Peyer's patch (tissue), 4 donors: ENCODE measurements at regions not wholly inside any gene's neighbourhood (a gene's known extent, or its start where the extent isn't known, plus 50 kb on each side); places are given as distances from the start of the nearest gene placed in this dataset.
"Not testable (repeated sequence)": the region's sequence is repeated elsewhere in the genome, so short reads cannot be mapped to it uniquely, and the experiment has no call there.

Experiments used
- DNase-seq, 3 donors: peaks; one replicate each; pipeline ENCODE4 v3.0.0-alpha.2; 2017 to 2019
- H3K27ac ChIP-seq, 4 donors: fragments of 200-600 bp; sonication (generic); one replicate each; pipeline ENCODE4 v1.5.1; 2016 to 2019
- H3K27me3 ChIP-seq, 2 donors: fragments of 200-600 bp; sonication (generic); one replicate each; pipeline ENCODE4 v1.5.1; 2019
- H3K36me3 ChIP-seq, 3 donors: fragments of 200-600 bp; sonication (generic); one replicate each; pipeline ENCODE4 v1.5.1; 2016 to 2019
- H3K4me1 ChIP-seq, 4 donors: fragments of 200-600 bp; sonication (generic); one replicate each; pipeline ENCODE4 v1.5.1; 2016 to 2019
- H3K4me3 ChIP-seq, 4 donors: fragments of 200-600 bp; sonication (generic); 1 replicate in 3 of 4; 2 replicates in 1 of 4; pipeline ENCODE4 v1.5.1; 2016 to 2019; ENCODE audit warnings: mild to moderate bottlenecking in 1 of 4
- H3K9me3 ChIP-seq, 4 donors: fragments of 200-600 bp; sonication (generic); one replicate each; pipeline ENCODE4 v1.5.1; 2016 to 2019; ENCODE audit warnings: mild to moderate bottlenecking in 1 of 4
- POLR2A ChIP-seq, 2 donors: fragments of 450-650 bp; IDR thresholded peaks; one replicate each; pipeline ENCODE4 v1.5.1; 2017; ENCODE audit warnings: antibody characterized with exemption in 2 of 2, mild to moderate bottlenecking in 2 of 2, moderate library complexity in 2 of 2
- TF ChIP-seq, protein P1 (sequence below), 6 experiments: fragments of 450-650 bp in 4 of 6; fragments of 200-600 bp in 2 of 6; sonication (generic) in 1 of 6; IDR thresholded peaks; one replicate each; pipeline ENCODE4 v1.5.1; 2017 to 2019; ENCODE audit warnings: antibody characterized with exemption in 6 of 6, mild to moderate bottlenecking in 3 of 6, moderate library complexity in 1 of 6

DNA sequence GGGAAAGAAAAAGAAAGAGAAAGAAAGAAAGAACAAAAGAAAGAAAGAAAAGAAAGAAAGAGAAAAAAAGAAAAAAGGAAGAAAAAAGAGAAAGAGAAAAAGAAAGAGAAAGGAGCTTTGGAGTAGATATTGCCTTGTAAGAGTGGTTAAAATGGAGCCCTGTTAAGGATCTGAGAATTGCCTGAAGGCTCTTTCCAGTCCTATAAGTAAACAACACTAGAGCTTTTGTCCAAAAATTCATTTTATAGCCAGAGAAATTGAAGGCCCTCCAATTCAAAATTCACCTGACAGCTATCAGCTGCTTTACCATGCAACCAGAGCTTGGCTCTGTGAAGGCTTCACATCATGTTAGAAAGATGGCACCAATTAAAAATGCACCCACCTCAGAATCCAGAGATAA lies 102.1 kb upstream of the FRMD4B start:
- H3K9me3 ChIP-seq, result no peaks in the 10 kb centered on the region
- TF ChIP-seq, protein P1, sequence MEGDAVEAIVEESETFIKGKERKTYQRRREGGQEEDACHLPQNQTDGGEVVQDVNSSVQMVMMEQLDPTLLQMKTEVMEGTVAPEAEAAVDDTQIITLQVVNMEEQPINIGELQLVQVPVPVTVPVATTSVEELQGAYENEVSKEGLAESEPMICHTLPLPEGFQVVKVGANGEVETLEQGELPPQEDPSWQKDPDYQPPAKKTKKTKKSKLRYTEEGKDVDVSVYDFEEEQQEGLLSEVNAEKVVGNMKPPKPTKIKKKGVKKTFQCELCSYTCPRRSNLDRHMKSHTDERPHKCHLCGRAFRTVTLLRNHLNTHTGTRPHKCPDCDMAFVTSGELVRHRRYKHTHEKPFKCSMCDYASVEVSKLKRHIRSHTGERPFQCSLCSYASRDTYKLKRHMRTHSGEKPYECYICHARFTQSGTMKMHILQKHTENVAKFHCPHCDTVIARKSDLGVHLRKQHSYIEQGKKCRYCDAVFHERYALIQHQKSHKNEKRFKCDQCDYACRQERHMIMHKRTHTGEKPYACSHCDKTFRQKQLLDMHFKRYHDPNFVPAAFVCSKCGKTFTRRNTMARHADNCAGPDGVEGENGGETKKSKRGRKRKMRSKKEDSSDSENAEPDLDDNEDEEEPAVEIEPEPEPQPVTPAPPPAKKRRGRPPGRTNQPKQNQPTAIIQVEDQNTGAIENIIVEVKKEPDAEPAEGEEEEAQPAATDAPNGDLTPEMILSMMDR (IDR thresholded peaks at IDR 0.05), result no peak
- TF ChIP-seq POLR2A (IDR thresholded peaks at IDR 0.05), result no peak
- no peaks in the 10 kb centered on the region for H3K36me3 ChIP-seq
- no peaks in the 10 kb centered on the region for H3K27me3 ChIP-seq
- no peak overlapping the region for H3K4me3 ChIP-seq
- no peak overlapping the region for H3K27ac ChIP-seq
- DNase-seq, result no peak
- H3K4me1 ChIP-seq, result no peaks in the 10 kb centered on the region

DNA sequence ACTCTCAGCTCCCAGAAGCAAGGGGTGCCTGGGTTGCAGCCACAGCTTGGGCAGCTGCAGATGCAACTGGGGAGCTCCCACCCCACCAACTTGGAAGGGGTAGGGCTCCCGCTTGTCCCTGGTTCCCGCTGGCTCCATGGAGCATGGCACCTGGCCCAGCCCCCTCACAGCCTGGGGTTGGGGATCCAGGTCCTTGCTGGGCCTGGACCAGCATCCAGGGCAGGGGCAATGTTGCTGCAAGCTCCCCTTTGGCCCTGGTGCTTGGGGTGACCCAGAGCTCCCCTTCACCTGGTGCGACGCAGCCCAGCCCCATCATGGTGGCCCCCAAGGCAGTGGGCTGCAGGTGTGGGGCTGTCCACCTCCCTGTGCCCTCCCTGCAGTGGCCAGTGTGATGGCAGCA lies 99.6 kb upstream of the FRMD4B start:
- Histone ChIP-seq H3K9me3 (no peaks in the 10 kb centered on the region), H3K36me3 (no peaks in the 10 kb centered on the region), H3K27me3 (no peaks in the 10 kb centered on the region), H3K4me1 (no peaks in the 10 kb centered on the region), H3K27ac (no peak overlapping the region), H3K4me3 (no peak overlapping the region)
- DNase-seq, result no peak
- TF ChIP-seq POLR2A (IDR thresholded peaks at IDR 0.05), result no peak
- TF ChIP-seq, protein P1 (IDR thresholded peaks at IDR 0.05), result no peak

DNA sequence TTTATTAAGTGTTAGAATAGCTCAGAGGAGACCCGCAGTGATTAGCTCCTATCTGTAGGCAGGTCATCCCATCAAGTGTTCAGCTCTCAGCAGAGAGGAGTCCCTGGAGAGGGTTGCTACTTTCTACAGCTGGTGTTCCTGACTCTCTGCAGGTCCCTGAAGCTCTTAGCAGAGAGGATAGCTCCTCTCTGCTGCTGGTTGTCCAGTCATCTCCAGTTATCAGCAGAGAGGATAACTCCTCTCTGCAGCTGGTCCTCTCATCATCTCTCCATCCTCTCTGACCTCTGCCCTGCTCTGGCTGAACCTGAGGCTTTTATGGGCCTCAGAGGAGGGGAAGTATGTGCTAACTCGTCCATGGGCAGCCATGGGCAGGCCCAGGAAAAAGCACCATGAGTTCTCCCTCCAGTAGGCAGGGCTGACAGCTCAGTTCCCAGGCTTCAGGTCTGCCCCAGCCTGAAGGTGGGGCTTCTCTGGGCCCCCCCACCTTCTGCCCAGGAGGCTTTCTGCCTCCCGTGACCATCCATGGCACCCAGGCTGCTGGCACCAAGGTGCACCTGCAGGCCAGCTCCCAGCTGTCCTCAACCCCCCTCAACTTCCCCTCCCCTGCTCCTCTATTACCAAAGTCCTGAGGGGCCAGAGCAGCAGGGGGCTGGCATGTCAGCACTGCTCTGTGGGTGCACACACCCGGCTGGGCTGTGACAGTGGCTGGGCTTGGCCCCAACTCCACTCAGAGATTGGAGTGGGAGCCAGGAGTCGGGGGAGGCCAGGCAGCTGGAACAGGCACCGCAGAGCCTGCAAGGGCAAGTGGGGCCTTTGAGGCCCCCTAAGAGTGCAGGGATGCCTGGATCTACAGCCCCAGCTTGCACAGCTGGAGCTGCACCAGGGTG lies 98.9 kb upstream of the FRMD4B start:
- H3K4me1 ChIP-seq, result no peaks in the 10 kb centered on the region
- no peaks in the 10 kb centered on the region for H3K9me3 ChIP-seq
- H3K27ac ChIP-seq, result no peak overlapping the region
- TF ChIP-seq, protein P1 (IDR thresholded peaks at IDR 0.05), result no peak
- no peak for TF ChIP-seq POLR2A (IDR thresholded peaks at IDR 0.05)
- no peaks in the 10 kb centered on the region for H3K36me3 ChIP-seq
- no peaks in the 10 kb centered on the region for H3K27me3 ChIP-seq
- DNase-seq, result no peak
- no peak overlapping the region for H3K4me3 ChIP-seq

DNA sequence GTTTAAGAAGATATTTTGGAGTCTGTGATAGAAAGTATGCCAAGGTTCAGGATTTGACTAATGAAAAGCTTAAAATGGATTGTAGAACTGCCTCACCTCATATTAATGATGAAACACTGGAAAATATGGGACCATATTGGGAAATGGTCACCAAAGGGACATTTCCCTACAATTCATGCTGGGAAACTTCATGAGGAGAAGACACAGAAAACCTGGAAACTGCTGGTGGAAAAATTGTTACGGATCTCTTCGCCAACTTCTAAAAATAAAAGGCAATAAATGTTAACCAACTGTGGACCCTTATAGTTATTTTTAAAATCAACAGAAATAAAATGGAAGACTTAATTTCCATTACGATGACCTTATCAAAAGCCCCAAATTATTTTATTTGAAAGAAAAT lies 97.6 kb upstream of the FRMD4B start:
- TF ChIP-seq, protein P1 (IDR thresholded peaks at IDR 0.05), result no peak
- no peak for TF ChIP-seq POLR2A (IDR thresholded peaks at IDR 0.05)
- Histone ChIP-seq H3K36me3 (no peaks in the 10 kb centered on the region), H3K27ac (no peak overlapping the region), H3K4me1 (no peaks in the 10 kb centered on the region), H3K4me3 (no peak overlapping the region), H3K27me3 (no peaks in the 10 kb centered on the region), H3K9me3 (no peaks in the 10 kb centered on the region)
- no peak for DNase-seq

- not testable (repeated sequence) for H3K4me1 ChIP-seq, H3K9me3 ChIP-seq, DNase-seq, H3K4me3 ChIP-seq, H3K36me3 ChIP-seq, H3K27me3 ChIP-seq, H3K27ac ChIP-seq
Observed at GRCh38 chr3:69480986-69481385, 95.1 kb upstream of the FRMD4B start.

DNA sequence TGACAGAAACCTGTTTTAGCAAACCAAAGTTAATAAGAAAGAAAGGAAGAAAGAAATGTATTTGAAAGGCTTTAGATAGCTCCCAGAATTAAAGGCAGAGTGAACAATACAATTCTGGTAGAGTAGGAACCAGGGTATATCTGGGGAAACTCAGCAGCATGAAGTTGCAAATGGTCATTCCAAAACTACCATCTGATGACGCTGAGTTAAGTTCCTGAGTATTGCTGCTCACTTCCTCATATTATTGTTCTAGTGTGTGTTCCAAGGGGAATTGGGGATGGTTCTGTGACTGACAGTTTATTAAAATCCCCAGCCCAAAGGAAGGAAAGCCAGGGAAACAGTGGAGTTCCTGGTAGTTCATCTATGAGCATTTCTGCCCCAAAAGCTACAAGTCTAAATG lies 88.3 kb upstream of the FRMD4B start:
- TF ChIP-seq POLR2A (IDR thresholded peaks at IDR 0.05), result no peak
- TF ChIP-seq, protein P1 (IDR thresholded peaks at IDR 0.05), result no peak
- no peak for DNase-seq
- no peaks in the 10 kb centered on the region for H3K27me3 ChIP-seq
- no peak overlapping the region for H3K4me3 ChIP-seq
- H3K4me1 ChIP-seq, result no peaks in the 10 kb centered on the region
- H3K9me3 ChIP-seq, result no peaks in the 10 kb centered on the region
- no peak overlapping the region for H3K27ac ChIP-seq
- no peaks in the 10 kb centered on the region for H3K36me3 ChIP-seq
